Osteoblast (primary cell): ENCODE measurements at regions not wholly inside any gene's neighbourhood (a gene's known extent, or its start where the extent isn't known, plus 50 kb on each side); places are given as distances from the start of the nearest gene placed in this dataset.

Source experiments
- DNase-seq: peaks from one replicate; pipeline ENCODE4 v3.0.0; 2011; ENCODE audit warnings: low spot score, mixed read lengths; ENCODE audit not compliant: insufficient read length; ENCODE audit errors: missing footprints
- H2AFZ ChIP-seq: 2 replicates; pipeline ENCODE4 v1.6.0; 2011; ENCODE audit warnings: mild to moderate bottlenecking, low read length
- H3K27ac ChIP-seq: 2 replicates; pipeline ENCODE4 v1.5.1; 2011; ENCODE audit warnings: mild to moderate bottlenecking, low read depth, low read length, moderate library complexity
- H3K27me3 ChIP-seq: 2 replicates; pipeline ENCODE4 v1.6.0; 2012; ENCODE audit warnings: mild to moderate bottlenecking, control low read depth, inconsistent platforms, low read length, moderate library complexity; ENCODE audit not compliant: insufficient read depth
- H3K36me3 ChIP-seq: 2 replicates; pipeline ENCODE4 v1.5.1; 2011; ENCODE audit warnings: mild to moderate bottlenecking, low read length, control low read depth, moderate library complexity; ENCODE audit not compliant: insufficient read depth
- H3K4me1 ChIP-seq: 2 replicates; pipeline ENCODE4 v1.5.1; 2011; ENCODE audit warnings: mild to moderate bottlenecking, low read length, control low read depth, moderate library complexity; ENCODE audit not compliant: insufficient read depth
- H3K4me2 ChIP-seq: 2 replicates; pipeline ENCODE4 v1.6.0; 2011; ENCODE audit warnings: mild to moderate bottlenecking, low read length; ENCODE audit not compliant: insufficient read depth
- H3K4me3 ChIP-seq: fragments of 200-600 bp; sonication (generic); 3 replicates; pipeline ENCODE4 v1.5.1; 2012; ENCODE audit warnings: mild to moderate bottlenecking, low read length, inconsistent platforms; ENCODE audit not compliant: insufficient read depth
- H3K79me2 ChIP-seq: 2 replicates; pipeline ENCODE4 v1.6.0; 2012; ENCODE audit warnings: mild to moderate bottlenecking, low read length, control low read depth, inconsistent platforms; ENCODE audit not compliant: insufficient read depth
- H3K9me3 ChIP-seq: 2 replicates; pipeline ENCODE4 v1.5.1; 2011; ENCODE audit warnings: low read depth, low read length, control low read depth
- H4K20me1 ChIP-seq: 2 replicates; pipeline ENCODE4 v1.6.0; 2012; ENCODE audit warnings: mild to moderate bottlenecking, low read length, control low read depth; ENCODE audit not compliant: insufficient read depth
- TF ChIP-seq, protein P1 (sequence below): IDR thresholded peaks from 2 replicates; pipeline ENCODE4 v1.5.1; 2011; ENCODE audit warnings: mild to moderate bottlenecking, low read depth, low read length, moderate library complexity; ENCODE audit errors: extremely low read depth

DNA sequence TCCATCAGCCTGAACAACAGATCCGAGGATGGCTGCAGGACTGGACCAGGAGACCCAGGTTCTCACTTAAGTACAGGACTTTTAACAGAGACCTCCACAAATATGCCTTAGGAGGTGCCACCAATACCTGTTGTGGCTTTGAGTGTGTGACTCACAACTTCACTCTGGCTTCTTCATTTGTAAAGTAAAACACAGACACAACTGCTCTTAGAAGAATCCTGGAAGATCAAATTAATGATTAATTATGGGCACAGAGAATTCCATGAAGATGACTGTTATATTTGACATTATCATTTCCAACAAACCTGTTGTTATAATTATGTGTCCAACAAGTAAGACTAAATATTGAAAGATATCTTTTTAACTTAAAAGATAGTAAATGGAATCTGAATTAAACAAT is 481.4 kb upstream of the KLHL29 start:
- H3K27ac ChIP-seq: no peak overlapping the region
- H3K4me1 ChIP-seq: no peaks in the 10 kb centered on the region
- no peaks in the 10 kb centered on the region for H3K36me3 ChIP-seq
- no peaks in the 10 kb centered on the region for H3K9me3 ChIP-seq
- H2AFZ ChIP-seq: no peak overlapping the region
- DNase-seq: no peak
- no peak overlapping the region for H3K4me3 ChIP-seq
- H3K4me2 ChIP-seq: no peak overlapping the region
- H3K27me3 ChIP-seq: no peaks in the 10 kb centered on the region
- TF ChIP-seq, protein P1, sequence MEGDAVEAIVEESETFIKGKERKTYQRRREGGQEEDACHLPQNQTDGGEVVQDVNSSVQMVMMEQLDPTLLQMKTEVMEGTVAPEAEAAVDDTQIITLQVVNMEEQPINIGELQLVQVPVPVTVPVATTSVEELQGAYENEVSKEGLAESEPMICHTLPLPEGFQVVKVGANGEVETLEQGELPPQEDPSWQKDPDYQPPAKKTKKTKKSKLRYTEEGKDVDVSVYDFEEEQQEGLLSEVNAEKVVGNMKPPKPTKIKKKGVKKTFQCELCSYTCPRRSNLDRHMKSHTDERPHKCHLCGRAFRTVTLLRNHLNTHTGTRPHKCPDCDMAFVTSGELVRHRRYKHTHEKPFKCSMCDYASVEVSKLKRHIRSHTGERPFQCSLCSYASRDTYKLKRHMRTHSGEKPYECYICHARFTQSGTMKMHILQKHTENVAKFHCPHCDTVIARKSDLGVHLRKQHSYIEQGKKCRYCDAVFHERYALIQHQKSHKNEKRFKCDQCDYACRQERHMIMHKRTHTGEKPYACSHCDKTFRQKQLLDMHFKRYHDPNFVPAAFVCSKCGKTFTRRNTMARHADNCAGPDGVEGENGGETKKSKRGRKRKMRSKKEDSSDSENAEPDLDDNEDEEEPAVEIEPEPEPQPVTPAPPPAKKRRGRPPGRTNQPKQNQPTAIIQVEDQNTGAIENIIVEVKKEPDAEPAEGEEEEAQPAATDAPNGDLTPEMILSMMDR: no peak
- no peaks in the 10 kb centered on the region for H3K79me2 ChIP-seq
- H4K20me1 ChIP-seq: no peaks in the 10 kb centered on the region

DNA sequence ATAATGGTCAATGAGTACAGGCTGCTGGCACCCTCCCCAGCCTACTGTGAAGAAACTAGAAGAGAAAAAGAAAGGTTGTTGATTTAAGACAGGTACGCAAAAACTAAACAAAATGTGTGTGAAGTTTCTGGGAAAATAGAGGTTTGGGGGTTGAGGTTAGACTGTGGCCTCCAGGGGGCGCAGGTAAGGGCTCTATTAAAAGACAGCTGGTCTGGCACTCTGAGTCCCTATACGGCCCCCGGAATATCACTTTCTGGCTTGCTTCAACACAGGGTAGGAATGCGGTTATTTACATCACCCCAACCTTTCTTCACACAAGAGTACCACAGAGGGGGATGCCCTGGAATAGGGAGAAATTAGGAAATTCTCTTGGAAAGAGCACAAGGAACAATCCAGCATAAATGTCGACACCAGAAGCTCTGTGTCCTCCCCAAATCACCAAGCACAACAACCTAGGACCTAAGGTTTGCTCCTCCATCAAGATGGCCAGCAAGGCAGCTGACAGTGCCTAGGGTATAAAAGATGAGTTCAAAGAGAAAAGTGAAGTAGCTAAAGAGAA is 480.8 kb upstream of the KLHL29 start:
- H3K4me2 ChIP-seq: no peak overlapping the region
- no peaks in the 10 kb centered on the region for H4K20me1 ChIP-seq
- DNase-seq: no peak
- no peaks in the 10 kb centered on the region for H3K36me3 ChIP-seq
- no peaks in the 10 kb centered on the region for H3K27me3 ChIP-seq
- TF ChIP-seq, protein P1: peak; percentile 6
- no peaks in the 10 kb centered on the region for H3K9me3 ChIP-seq
- H3K4me3 ChIP-seq: no peak overlapping the region
- H3K4me1 ChIP-seq: no peaks in the 10 kb centered on the region
- H2AFZ ChIP-seq: no peak overlapping the region
- H3K27ac ChIP-seq: no peak overlapping the region
- no peaks in the 10 kb centered on the region for H3K79me2 ChIP-seq

DNA sequence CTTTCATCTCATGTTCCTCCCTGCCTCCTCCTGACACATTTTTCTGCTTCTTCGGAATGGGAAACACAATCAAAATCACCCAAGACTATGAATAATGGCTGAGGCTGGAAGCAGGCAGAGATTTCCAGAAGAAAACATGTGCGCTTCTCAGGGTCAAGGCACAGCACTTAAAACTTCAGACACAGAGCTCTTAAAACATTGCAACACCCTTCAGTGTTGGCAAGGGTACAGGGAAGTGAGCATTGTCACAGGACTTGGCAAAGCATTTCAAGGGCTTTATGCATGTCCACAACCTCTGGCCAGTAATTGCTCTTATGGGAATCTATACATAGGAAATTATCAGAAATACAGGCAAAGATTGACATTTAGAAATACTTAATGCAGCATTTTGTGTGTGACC is 477.6 kb upstream of the KLHL29 start:
- H2AFZ ChIP-seq: no peak overlapping the region
- H3K9me3 ChIP-seq: no peaks in the 10 kb centered on the region
- DNase-seq: no peak
- TF ChIP-seq, protein P1: no peak
- H3K4me1 ChIP-seq: no peaks in the 10 kb centered on the region
- no peaks in the 10 kb centered on the region for H3K36me3 ChIP-seq
- no peaks in the 10 kb centered on the region for H4K20me1 ChIP-seq
- no peak overlapping the region for H3K4me3 ChIP-seq
- H3K79me2 ChIP-seq: no peaks in the 10 kb centered on the region
- no peaks in the 10 kb centered on the region for H3K27me3 ChIP-seq
- no peak overlapping the region for H3K27ac ChIP-seq
- no peak overlapping the region for H3K4me2 ChIP-seq

DNA sequence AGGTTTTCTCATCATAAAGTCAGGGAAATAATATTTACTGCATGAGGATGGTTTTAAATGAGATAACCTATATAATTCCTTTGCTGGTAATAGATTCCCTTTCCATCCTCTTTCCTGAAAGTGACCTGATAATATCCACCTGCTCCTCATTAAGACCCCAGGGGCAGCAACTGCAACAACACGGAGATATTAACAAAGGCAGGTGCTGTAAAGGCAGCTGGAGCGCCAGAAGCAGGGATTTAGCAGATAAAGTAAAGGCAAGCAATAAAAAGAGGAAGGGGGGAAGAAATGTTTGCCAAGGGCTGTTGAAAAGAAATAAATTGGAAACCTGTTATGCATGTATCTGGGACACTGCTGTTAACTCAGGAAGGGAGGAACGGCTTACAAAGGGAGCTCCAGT is 472.6 kb upstream of the KLHL29 start:
- Histone ChIP-seq H2AFZ (no peak overlapping the region), H3K9me3 (no peaks in the 10 kb centered on the region), H3K4me3 (no peak overlapping the region), H3K4me2 (no peak overlapping the region), H3K27me3 (no peaks in the 10 kb centered on the region), H3K27ac (no peak overlapping the region), H3K79me2 (no peaks in the 10 kb centered on the region), H3K4me1 (no peaks in the 10 kb centered on the region), H3K36me3 (no peaks in the 10 kb centered on the region), H4K20me1 (no peaks in the 10 kb centered on the region)
- TF ChIP-seq, protein P1: no peak
- no peak for DNase-seq
